ENCODE measurements at regions not wholly inside any gene's neighbourhood (a gene's known extent, or its start where the extent isn't known, plus 50 kb on each side); places are given as distances from the start of the nearest gene placed in this dataset.

DNA sequence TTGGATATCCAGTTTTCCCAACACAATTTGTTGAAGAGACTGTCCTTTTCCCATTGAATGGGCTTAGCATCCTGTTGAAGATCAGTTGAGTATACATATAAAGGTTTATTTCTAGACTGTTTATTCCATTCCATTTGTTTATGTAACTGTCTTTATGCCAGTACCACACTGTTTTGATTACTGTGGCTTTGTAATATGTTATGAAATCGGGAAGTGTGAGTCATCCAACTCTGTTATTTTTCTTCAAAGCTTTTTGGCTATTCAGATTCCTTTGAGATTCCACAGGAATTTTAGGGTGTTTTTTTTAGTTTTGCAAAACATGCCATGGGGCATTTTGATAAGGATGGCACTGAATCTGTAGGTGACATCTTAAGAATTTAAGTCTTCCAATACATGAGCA is 188.3 kb downstream of the BMP7 start:
- TF ChIP-seq, protein P1, sequence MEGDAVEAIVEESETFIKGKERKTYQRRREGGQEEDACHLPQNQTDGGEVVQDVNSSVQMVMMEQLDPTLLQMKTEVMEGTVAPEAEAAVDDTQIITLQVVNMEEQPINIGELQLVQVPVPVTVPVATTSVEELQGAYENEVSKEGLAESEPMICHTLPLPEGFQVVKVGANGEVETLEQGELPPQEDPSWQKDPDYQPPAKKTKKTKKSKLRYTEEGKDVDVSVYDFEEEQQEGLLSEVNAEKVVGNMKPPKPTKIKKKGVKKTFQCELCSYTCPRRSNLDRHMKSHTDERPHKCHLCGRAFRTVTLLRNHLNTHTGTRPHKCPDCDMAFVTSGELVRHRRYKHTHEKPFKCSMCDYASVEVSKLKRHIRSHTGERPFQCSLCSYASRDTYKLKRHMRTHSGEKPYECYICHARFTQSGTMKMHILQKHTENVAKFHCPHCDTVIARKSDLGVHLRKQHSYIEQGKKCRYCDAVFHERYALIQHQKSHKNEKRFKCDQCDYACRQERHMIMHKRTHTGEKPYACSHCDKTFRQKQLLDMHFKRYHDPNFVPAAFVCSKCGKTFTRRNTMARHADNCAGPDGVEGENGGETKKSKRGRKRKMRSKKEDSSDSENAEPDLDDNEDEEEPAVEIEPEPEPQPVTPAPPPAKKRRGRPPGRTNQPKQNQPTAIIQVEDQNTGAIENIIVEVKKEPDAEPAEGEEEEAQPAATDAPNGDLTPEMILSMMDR (IDR thresholded peaks at IDR 0.05): no peak
- TF ChIP-seq, protein P2, sequence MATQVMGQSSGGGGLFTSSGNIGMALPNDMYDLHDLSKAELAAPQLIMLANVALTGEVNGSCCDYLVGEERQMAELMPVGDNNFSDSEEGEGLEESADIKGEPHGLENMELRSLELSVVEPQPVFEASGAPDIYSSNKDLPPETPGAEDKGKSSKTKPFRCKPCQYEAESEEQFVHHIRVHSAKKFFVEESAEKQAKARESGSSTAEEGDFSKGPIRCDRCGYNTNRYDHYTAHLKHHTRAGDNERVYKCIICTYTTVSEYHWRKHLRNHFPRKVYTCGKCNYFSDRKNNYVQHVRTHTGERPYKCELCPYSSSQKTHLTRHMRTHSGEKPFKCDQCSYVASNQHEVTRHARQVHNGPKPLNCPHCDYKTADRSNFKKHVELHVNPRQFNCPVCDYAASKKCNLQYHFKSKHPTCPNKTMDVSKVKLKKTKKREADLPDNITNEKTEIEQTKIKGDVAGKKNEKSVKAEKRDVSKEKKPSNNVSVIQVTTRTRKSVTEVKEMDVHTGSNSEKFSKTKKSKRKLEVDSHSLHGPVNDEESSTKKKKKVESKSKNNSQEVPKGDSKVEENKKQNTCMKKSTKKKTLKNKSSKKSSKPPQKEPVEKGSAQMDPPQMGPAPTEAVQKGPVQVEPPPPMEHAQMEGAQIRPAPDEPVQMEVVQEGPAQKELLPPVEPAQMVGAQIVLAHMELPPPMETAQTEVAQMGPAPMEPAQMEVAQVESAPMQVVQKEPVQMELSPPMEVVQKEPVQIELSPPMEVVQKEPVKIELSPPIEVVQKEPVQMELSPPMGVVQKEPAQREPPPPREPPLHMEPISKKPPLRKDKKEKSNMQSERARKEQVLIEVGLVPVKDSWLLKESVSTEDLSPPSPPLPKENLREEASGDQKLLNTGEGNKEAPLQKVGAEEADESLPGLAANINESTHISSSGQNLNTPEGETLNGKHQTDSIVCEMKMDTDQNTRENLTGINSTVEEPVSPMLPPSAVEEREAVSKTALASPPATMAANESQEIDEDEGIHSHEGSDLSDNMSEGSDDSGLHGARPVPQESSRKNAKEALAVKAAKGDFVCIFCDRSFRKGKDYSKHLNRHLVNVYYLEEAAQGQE (IDR thresholded peaks at IDR 0.05; ENCODE audit: insufficient read depth in 1 of 2, low read depth in 2 of 2, low read length in 1 of 2): no peak
- no peak for TF ChIP-seq SIN3A (IDR thresholded peaks at IDR 0.05; ENCODE audit: borderline replicate concordance, insufficient read depth, low read depth, low read length)
- no peak for TF ChIP-seq POLR2AphosphoS5 (IDR thresholded peaks at IDR 0.05; ENCODE audit: low read depth, low read length)
